ENCODE measurements at regions not wholly inside any gene's neighbourhood (a gene's known extent, or its start where the extent isn't known, plus 50 kb on each side); places are given as distances from the start of the nearest gene placed in this dataset.

DNA sequence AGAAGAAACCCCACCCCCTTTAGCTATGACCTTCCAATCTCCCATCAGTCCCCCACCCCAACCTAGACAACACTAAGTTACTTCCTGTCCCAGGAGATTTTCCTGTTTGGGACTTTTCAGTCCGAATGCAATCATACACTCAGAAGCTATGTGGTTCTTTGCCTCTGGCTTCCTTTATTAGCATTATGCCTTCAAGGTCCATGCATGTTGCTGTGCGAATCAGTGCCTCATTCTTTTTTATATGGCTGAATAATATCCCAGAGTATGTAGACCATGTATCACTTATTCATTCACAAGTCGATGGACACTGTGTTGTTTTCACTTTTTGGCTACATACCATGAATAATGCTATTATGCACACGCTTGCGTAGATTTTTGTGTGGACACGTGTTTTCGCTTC, 292.1 kb upstream of the HDAC4 start:
- Histone ChIP-seq H3K27me3 (no peaks in the 10 kb centered on the region), H3K4me3 (no peak overlapping the region), H3K36me3 (no peaks in the 10 kb centered on the region), H3K27ac (no peak overlapping the region), H3K4me1 (peaks cover 0 to 17% (median 0%) of the 10 kb centered on the region in 4 donors), H3K9me3 (no peaks in the 10 kb centered on the region)
- 80 to 88% methylated on average over 7 of the region's 7 CpGs for WGBS, 2 donors
- DNase-seq (ENCODE audit: low spot score in 2 of 2): no peak
- TF ChIP-seq POLR2A (IDR thresholded peaks at IDR 0.05): no peak
- TF ChIP-seq, protein P1, sequence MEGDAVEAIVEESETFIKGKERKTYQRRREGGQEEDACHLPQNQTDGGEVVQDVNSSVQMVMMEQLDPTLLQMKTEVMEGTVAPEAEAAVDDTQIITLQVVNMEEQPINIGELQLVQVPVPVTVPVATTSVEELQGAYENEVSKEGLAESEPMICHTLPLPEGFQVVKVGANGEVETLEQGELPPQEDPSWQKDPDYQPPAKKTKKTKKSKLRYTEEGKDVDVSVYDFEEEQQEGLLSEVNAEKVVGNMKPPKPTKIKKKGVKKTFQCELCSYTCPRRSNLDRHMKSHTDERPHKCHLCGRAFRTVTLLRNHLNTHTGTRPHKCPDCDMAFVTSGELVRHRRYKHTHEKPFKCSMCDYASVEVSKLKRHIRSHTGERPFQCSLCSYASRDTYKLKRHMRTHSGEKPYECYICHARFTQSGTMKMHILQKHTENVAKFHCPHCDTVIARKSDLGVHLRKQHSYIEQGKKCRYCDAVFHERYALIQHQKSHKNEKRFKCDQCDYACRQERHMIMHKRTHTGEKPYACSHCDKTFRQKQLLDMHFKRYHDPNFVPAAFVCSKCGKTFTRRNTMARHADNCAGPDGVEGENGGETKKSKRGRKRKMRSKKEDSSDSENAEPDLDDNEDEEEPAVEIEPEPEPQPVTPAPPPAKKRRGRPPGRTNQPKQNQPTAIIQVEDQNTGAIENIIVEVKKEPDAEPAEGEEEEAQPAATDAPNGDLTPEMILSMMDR (IDR thresholded peaks at IDR 0.05): no peak
- TF ChIP-seq EP300 (IDR thresholded peaks at IDR 0.05): no peak

DNA sequence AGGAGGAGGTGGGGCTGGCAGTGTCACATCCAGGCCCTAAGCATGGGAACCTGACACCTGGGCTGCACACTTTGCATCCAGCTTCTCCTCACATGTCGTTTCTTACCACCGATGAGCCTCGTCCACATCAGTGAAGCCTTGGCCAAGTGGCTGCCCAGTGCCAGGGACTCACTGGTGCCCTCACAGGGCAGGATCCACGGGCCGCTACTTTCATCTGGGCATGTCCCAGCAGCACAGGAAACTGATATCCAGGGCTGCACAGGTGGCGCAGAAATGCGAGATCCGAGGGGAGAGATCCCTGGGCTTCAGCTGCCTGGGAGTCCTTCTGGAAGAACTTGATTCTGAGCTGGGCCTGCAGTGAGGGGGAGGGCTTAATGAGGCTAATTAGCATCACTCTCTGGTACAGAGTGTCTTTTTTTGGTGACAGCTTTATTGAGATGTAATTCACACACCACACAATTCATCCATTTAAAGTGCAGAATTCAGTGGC, 291.6 kb upstream of the HDAC4 start:
- WGBS, 2 donors: 80 to 86% methylated on average over 8 of the region's 8 CpGs
- TF ChIP-seq POLR2A (IDR thresholded peaks at IDR 0.05) (no peak), EP300 (IDR thresholded peaks at IDR 0.05) (no peak)
- TF ChIP-seq, protein P1 (IDR thresholded peaks at IDR 0.05): no peak
- Histone ChIP-seq H3K4me1 (peaks cover 0 to 17% (median 0%) of the 10 kb centered on the region in 4 donors), H3K27me3 (no peaks in the 10 kb centered on the region), H3K27ac (no peak overlapping the region), H3K4me3 (no peak overlapping the region), H3K36me3 (no peaks in the 10 kb centered on the region), H3K9me3 (no peaks in the 10 kb centered on the region)
- DNase-seq (ENCODE audit: low spot score in 2 of 2): no peak

DNA sequence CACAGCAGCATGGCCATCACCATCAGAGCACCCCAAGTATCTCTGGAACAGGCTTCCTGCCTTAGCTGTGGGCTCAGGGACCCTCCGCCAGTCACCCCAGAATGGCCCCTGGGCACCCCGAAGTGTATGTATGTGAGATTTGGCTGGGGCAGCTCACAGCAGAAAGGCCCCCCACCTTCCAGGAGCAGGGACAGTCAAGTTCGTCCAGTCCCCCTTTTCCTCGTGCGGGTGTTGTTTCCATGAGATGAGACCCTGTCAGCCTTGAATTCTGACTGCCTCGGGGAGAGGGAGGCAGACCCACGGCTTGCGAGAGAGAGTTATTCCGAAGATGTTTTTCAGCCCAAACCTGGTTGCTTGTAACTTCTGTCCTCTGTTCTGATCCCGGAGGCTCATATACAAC, 290.9 kb upstream of the HDAC4 start:
- H3K36me3 ChIP-seq: no peaks in the 10 kb centered on the region
- H3K27ac ChIP-seq: no peak overlapping the region
- no peaks in the 10 kb centered on the region for H3K27me3 ChIP-seq
- WGBS, 2 donors: 89 to 93% methylated on average over 8 to 10 of the region's 10 CpGs
- TF ChIP-seq POLR2A (IDR thresholded peaks at IDR 0.05) (no peak), EP300 (IDR thresholded peaks at IDR 0.05) (no peak)
- TF ChIP-seq, protein P1 (IDR thresholded peaks at IDR 0.05): no peak
- H3K4me1 ChIP-seq: peaks cover 0 to 17% (median 0%) of the 10 kb centered on the region in 4 donors
- DNase-seq (ENCODE audit: low spot score in 2 of 2): no peak
- no peaks in the 10 kb centered on the region for H3K9me3 ChIP-seq
- H3K4me3 ChIP-seq: no peak overlapping the region

DNA sequence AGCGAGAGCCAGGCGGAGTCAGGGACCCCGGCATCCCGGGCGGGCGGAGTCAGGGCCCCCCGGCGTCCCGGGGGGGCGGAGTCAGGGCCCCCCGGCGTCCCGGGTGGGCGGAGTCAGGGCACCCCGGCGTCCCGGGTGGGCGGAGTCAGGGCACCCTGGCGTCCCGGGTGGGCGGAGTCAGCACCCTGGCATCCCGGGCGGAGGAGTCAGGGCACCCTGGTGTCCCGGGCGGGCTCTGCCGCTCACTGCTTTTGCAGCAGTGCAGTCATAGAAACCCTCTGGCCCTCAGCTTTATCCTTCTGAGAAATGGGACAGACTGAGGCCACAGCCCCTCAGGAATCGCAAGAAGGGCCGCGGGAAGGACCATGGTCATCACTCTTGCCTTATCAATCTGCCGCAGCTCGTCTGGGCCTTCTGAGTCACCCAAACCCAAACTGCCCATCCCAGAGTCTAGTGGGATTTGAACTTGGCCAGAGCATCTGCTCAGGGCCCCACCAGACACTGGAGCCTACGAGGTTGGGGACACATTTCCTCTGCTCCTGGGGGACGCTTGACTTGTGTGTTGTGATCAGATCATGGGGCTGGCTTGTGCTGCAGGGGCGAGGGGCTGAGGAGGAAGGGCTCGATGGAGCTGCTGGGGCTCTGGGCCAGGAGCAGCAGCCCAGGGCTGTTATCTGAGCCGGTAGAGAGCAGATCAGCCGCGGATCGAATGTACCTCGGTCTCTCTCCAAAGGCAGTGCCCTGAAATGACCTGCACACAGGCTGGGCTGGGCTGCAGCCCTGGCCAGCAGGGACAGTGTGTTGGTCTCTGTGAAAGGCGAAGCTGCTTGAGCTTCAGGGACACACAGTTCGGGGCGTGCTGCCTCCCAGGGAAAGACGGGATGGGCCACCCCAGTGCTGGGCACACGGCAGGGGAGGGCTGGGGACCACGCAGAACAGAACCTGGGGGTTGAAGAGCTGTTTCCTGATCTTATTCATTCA, 290.1 kb upstream of the HDAC4 start:
- Histone ChIP-seq H3K27me3 (no peaks in the 10 kb centered on the region), H3K4me3 (no peak overlapping the region), H3K9me3 (no peaks in the 10 kb centered on the region), H3K27ac (no peak overlapping the region), H3K4me1 (peaks cover 0 to 17% (median 0%) of the 10 kb centered on the region in 4 donors), H3K36me3 (no peaks in the 10 kb centered on the region)
- WGBS, 2 donors: 76 to 78% methylated on average over 43 to 45 of the region's 46 CpGs
- TF ChIP-seq, protein P1 (IDR thresholded peaks at IDR 0.05): no peak
- TF ChIP-seq EP300 (IDR thresholded peaks at IDR 0.05) (no peak), POLR2A (IDR thresholded peaks at IDR 0.05) (no peak)
- DNase-seq (ENCODE audit: low spot score in 2 of 2): no peak

DNA sequence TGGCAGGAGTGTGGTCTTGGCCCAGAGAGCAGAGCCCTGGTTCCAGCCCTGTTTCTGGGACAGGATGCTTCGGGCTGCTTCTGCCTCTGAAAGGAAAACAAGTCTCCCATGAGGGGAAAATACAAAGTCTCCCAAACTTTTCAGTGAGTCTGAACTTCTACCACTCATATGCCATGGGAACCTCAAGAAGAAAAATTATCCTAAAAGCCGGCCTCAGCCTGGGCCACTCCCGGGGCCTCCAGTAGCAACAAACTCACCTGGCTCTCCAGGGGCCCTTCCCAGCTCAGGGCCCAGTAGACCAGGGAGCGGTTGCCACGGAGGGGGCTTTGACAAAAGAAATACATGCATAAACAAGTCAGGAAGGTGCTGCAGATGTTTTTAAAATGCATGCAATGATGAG, 289.2 kb upstream of the HDAC4 start:
- peaks cover 0 to 17% (median 0%) of the 10 kb centered on the region in 4 donors for H3K4me1 ChIP-seq
- no peak for DNase-seq (ENCODE audit: low spot score in 2 of 2)
- no peak overlapping the region for H3K27ac ChIP-seq
- TF ChIP-seq EP300 (IDR thresholded peaks at IDR 0.05) (no peak), POLR2A (IDR thresholded peaks at IDR 0.05) (no peak)
- TF ChIP-seq, protein P1 (IDR thresholded peaks at IDR 0.05): no peak
- WGBS, 2 donors: 80 to 81% methylated on average over 5 of the region's 5 CpGs
- peaks cover 0 to 4% of the 10 kb centered on the region in 2 donors for H3K27me3 ChIP-seq
- H3K9me3 ChIP-seq: no peaks in the 10 kb centered on the region
- H3K36me3 ChIP-seq: no peaks in the 10 kb centered on the region
- H3K4me3 ChIP-seq: no peak overlapping the region

Data from tibial nerve (tissue), 4 donors.